Glutamatergic neuron (in vitro differentiated cells): ENCODE measurements at regions not wholly inside any gene's neighbourhood (a gene's known extent, or its start where the extent isn't known, plus 50 kb on each side); places are given as distances from the start of the nearest gene placed in this dataset.

Experiments used
- DNase-seq: peaks from one replicate; pipeline ENCODE4 v3.0.0; 2022
- H3K27ac Mint-ChIP-seq: one replicate; pipeline ENCODE4 v1.8.0; 2020; ENCODE audit warnings: mild to moderate bottlenecking, mixed read lengths, inconsistent platforms; ENCODE audit not compliant: unreplicated experiment
- H3K27me3 Mint-ChIP-seq: one replicate; pipeline ENCODE4 v1.8.0; 2020; ENCODE audit warnings: mild to moderate bottlenecking, moderate library complexity, mixed read lengths, inconsistent platforms; ENCODE audit not compliant: unreplicated experiment
- H3K36me3 Mint-ChIP-seq: one replicate; pipeline ENCODE4 v1.8.0; 2020; ENCODE audit warnings: mild to moderate bottlenecking, mixed read lengths, inconsistent platforms; ENCODE audit not compliant: unreplicated experiment
- H3K4me1 Mint-ChIP-seq: one replicate; pipeline ENCODE4 v1.8.0; 2020; ENCODE audit warnings: mild to moderate bottlenecking, low read depth, mixed read lengths, inconsistent platforms; ENCODE audit not compliant: unreplicated experiment
- H3K4me3 Mint-ChIP-seq: one replicate; pipeline ENCODE4 v1.8.0; 2020; ENCODE audit warnings: mild to moderate bottlenecking, mixed read lengths, inconsistent platforms; ENCODE audit not compliant: unreplicated experiment
- H3K9me3 Mint-ChIP-seq: one replicate; pipeline ENCODE4 v1.8.0; 2020; ENCODE audit warnings: mild to moderate bottlenecking, moderate library complexity, mixed read lengths, inconsistent platforms; ENCODE audit not compliant: unreplicated experiment
- CTCF ChIP-seq: fragments of 200-600 bp; sonication (generic); IDR thresholded peaks from one replicate; pipeline ENCODE4 v1.5.0; 2021; ENCODE audit not compliant: partially characterized antibody, unreplicated experiment

DNA sequence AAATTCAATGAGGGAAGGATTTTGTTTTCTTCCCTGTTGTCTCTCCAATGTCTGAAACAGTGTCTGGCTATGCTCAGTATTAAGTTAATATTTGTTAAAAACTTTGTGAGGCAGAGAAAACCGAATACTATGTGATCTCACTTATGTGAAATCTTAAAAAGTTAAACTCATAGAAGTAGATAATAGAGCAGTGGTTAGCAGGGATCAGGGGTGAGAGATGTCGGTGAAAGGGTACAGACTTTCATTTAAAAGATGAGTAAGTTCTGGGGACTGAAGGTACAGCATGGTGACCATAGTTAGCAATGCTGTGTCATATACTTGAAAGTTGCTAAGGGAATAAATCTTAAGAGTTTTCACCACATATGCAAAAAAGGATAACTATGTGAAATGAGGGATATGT, 244.6 kb downstream of the AASDHPPT start:
- peaks cover 23% of the 10 kb centered on the region for H3K36me3 Mint-ChIP-seq
- no peak for TF ChIP-seq CTCF
- peaks cover 4% of the 10 kb centered on the region for H3K9me3 Mint-ChIP-seq
- peaks cover 6% of the 10 kb centered on the region for H3K4me1 Mint-ChIP-seq
- no peak overlapping the region for H3K4me3 Mint-ChIP-seq
- H3K27ac Mint-ChIP-seq = no peak overlapping the region
- DNase-seq = no peak
- H3K27me3 Mint-ChIP-seq = peaks cover 2% of the 10 kb centered on the region

GRCh38 chr11:106326087-106326486, 248.6 kb downstream of the AASDHPPT start:
- no peak for TF ChIP-seq CTCF
- peaks cover 2% of the 10 kb centered on the region for H3K27me3 Mint-ChIP-seq
- peaks cover 4% of the 10 kb centered on the region for H3K9me3 Mint-ChIP-seq
- H3K4me1 Mint-ChIP-seq = peaks cover 6% of the 10 kb centered on the region
- no peak overlapping the region for H3K27ac Mint-ChIP-seq
- no peak for DNase-seq
- H3K4me3 Mint-ChIP-seq = no peak overlapping the region
- peaks cover 19% of the 10 kb centered on the region for H3K36me3 Mint-ChIP-seq

GRCh38 chr11:106327134-106327533, 249.7 kb downstream of the AASDHPPT start:
- no peak overlapping the region for H3K4me3 Mint-ChIP-seq
- H3K27me3 Mint-ChIP-seq = peaks cover 2% of the 10 kb centered on the region
- peaks cover 4% of the 10 kb centered on the region for H3K9me3 Mint-ChIP-seq
- no peak for TF ChIP-seq CTCF
- DNase-seq = no peak
- no peak overlapping the region for H3K27ac Mint-ChIP-seq
- H3K4me1 Mint-ChIP-seq = peaks cover 6% of the 10 kb centered on the region
- peaks cover 12% of the 10 kb centered on the region for H3K36me3 Mint-ChIP-seq

GRCh38 chr11:106327637-106328036, 250.2 kb downstream of the AASDHPPT start:
- Mint-ChIP-seq H3K27me3 (peaks cover 2% of the 10 kb centered on the region), H3K4me3 (no peak overlapping the region), H3K27ac (no peak overlapping the region), H3K4me1 (peaks cover 6% of the 10 kb centered on the region), H3K9me3 (peaks cover 4% of the 10 kb centered on the region), H3K36me3 (peaks cover 10% of the 10 kb centered on the region)
- TF ChIP-seq CTCF = no peak
- no peak for DNase-seq

- Mint-ChIP-seq H3K4me1 (peaks cover 6% of the 10 kb centered on the region), H3K27me3 (peaks cover 2% of the 10 kb centered on the region), H3K27ac (no peak overlapping the region), H3K9me3 (peaks cover 5% of the 10 kb centered on the region), H3K4me3 (no peak overlapping the region), H3K36me3 (no peaks in the 10 kb centered on the region)
- DNase-seq = no peak
- no peak for TF ChIP-seq CTCF
These were observed 252.0 kb downstream of the AASDHPPT start for GRCh38 chr11:106329273-106330018.
